Endothelial cell of umbilical vein (primary cell): ENCODE measurements at regions not wholly inside any gene's neighbourhood (a gene's known extent, or its start where the extent isn't known, plus 50 kb on each side); places are given as distances from the start of the nearest gene placed in this dataset.

ENCODE experiments used
- BruUV-seq: library from RNA; stranded (reverse); fragments of 400-500 nt; replicated peaks from 2 replicates; lab custom pipeline; 2021; lab: Mats Ljungman, UMichigan
- CTCF ChIA-PET: fragments of 300-600, 350-600 bp; sonication (Branson Sonifier 250); formaldehyde crosslinking; loops from one replicate; lab custom pipeline; 2021; ENCODE audit warnings: antibody characterized with exemption, inconsistent platforms; lab: Charles Lee
- POLR2A ChIA-PET: fragments of 300-600, 350-600 bp; sonication (Branson Sonifier 250); formaldehyde crosslinking; loops from one replicate; lab custom pipeline; 2021; ENCODE audit warnings: antibody characterized with exemption, inconsistent platforms; lab: Charles Lee
- DNase-seq: peaks from one replicate; pipeline ENCODE4 v3.0.0-alpha.2; 2011; ENCODE audit warnings: low read depth, low spot score
- FAIRE-seq: peaks from 2 replicates; lab custom pipeline; 2011; peaks lifted over from hg19 to GRCh38; lab: Jason Lieb, UNC
- H2AFZ ChIP-seq: 2 replicates; pipeline ENCODE4 v1.6.0; 2012; ENCODE audit warnings: low read depth, low read length, control low read depth, inconsistent platforms
- H3K27ac ChIP-seq: 2 replicates; pipeline ENCODE4 v1.5.1; 2011; ENCODE audit warnings: low read depth, mild to moderate bottlenecking, control low read depth, low read length, moderate library complexity; ENCODE audit not compliant: insufficient read depth
- H3K27me3 ChIP-seq, 2 experiments: 2 replicates each; pipeline versions ENCODE4 v1.6.0 to v1.6.1; 2011; ENCODE audit warnings: low read length in 2 of 2, mixed read lengths in 1 of 2; ENCODE audit not compliant: control insufficient read depth in 2 of 2, insufficient read depth in 2 of 2
- H3K36me3 ChIP-seq, 2 experiments: 2 replicates in 1 of 2; 3 replicates in 1 of 2; pipeline ENCODE4 v1.5.1; 2011; ENCODE audit warnings: low read length in 2 of 2, mild to moderate bottlenecking in 1 of 2, moderate library complexity in 1 of 2; ENCODE audit not compliant: control insufficient read depth in 2 of 2, insufficient read depth in 2 of 2; ENCODE audit errors: extremely low read depth in 1 of 2
- H3K4me1 ChIP-seq: 3 replicates; pipeline ENCODE4 v1.5.1; 2011; ENCODE audit warnings: mild to moderate bottlenecking, low read length; ENCODE audit not compliant: control insufficient read depth, insufficient read depth; ENCODE audit errors: extremely low read depth
- H3K4me2 ChIP-seq: 2 replicates; pipeline ENCODE4 v1.6.1; 2011; ENCODE audit warnings: low read length, control low read depth, mixed read lengths; ENCODE audit not compliant: insufficient read depth
- H3K4me3 ChIP-seq, 3 experiments: fragments of 200-600 bp in 1 of 3; sonication (generic), shearing (Covaris generic) in 1 of 3; replicated peaks in 1 of 3; 2 replicates each; pipeline ENCODE4 v1.5.1; 2011 to 2016; ENCODE audit warnings: control low read depth in 3 of 3, low read length in 3 of 3, mild to moderate bottlenecking in 2 of 3, inconsistent platforms in 1 of 3, low read depth in 1 of 3, moderate library complexity in 1 of 3; ENCODE audit not compliant: insufficient read depth in 1 of 3
- H3K79me2 ChIP-seq: 2 replicates; pipeline ENCODE4 v1.6.0; 2012; ENCODE audit warnings: low read length, inconsistent platforms; ENCODE audit not compliant: control insufficient read depth, insufficient read depth
- H3K9ac ChIP-seq: replicated peaks from 2 replicates; pipeline ENCODE3; 2011; ENCODE audit warnings: low read length, control low read depth; ENCODE audit not compliant: insufficient read depth; ENCODE audit errors: extremely low read depth
- H3K9me1 ChIP-seq: replicated peaks from 3 replicates; pipeline ENCODE4 v1.6.0; 2011; ENCODE audit warnings: mild to moderate bottlenecking, low read length; ENCODE audit not compliant: control insufficient read depth, insufficient read depth; ENCODE audit errors: extremely low read depth
- H3K9me3 ChIP-seq: replicated peaks from 2 replicates; pipeline ENCODE4 v1.5.1; 2012; ENCODE audit warnings: low read length, inconsistent platforms; ENCODE audit not compliant: control insufficient read depth, insufficient read depth
- H4K20me1 ChIP-seq: replicated peaks from 2 replicates; pipeline ENCODE3; 2011; ENCODE audit warnings: mild to moderate bottlenecking, low read length; ENCODE audit not compliant: control insufficient read depth, insufficient read depth; ENCODE audit errors: extremely low read depth
- EZH2 ChIP-seq: IDR thresholded peaks from 2 replicates; pipeline ENCODE4 v1.6.1; 2012; ENCODE audit warnings: borderline replicate concordance, low read depth, mild to moderate bottlenecking, moderate library complexity, low read length, inconsistent platforms; ENCODE audit not compliant: severe bottlenecking
- FOS ChIP-seq: IDR thresholded peaks from 2 replicates; pipeline ENCODE4 v1.6.1; 2011; ENCODE audit warnings: mild to moderate bottlenecking, low read length, moderate library complexity, borderline replicate concordance; ENCODE audit not compliant: insufficient read depth
- JUN ChIP-seq: IDR thresholded peaks from 2 replicates; pipeline ENCODE4 v1.6.1; 2011; ENCODE audit warnings: borderline replicate concordance, low read depth; ENCODE audit not compliant: insufficient read length, insufficient read depth
- MYC ChIP-seq: IDR thresholded peaks from one replicate; pipeline ENCODE4 v1.6.1; 2011; ENCODE audit warnings: mild to moderate bottlenecking, low read depth, low read length
- POLR2A ChIP-seq: IDR thresholded peaks from 2 replicates; pipeline ENCODE4 v1.6.1; 2012; ENCODE audit warnings: low read depth, mild to moderate bottlenecking, control low read depth, low read length
- POLR2AphosphoS5 ChIP-seq: IDR thresholded peaks from 2 replicates; pipeline ENCODE4 v1.6.1; 2012; ENCODE audit warnings: low read depth, mild to moderate bottlenecking, control low read depth, low read length, moderate library complexity; ENCODE audit not compliant: insufficient read depth
- dilution Hi-C: fragments of 300-500 bp; cut with MboI; formaldehyde crosslinking; loops from one replicate; pipeline ENCODE4 v1.15.0; 2019; ENCODE audit warnings: low sequenced_read_pairs; ENCODE audit not compliant: extremely low pct_ligation_motif_present
- intact Hi-C: fragments of 100-400 bp; cut with micrococcal nuclease; formaldehyde crosslinking; loops from one replicate; pipeline ENCODE4 v1.10.0; 2022
- TF ChIP-seq, protein P1 (sequence below), 2 donors: IDR thresholded peaks; 1 replicate in 1 of 2; 2 replicates in 1 of 2; pipeline ENCODE4 v1.5.1; 2011; ENCODE audit warnings: low read length in 2 of 2, mild to moderate bottlenecking in 2 of 2, moderate library complexity in 2 of 2, control low read depth in 1 of 2, inconsistent platforms in 1 of 2, low read depth in 1 of 2; ENCODE audit not compliant: insufficient read depth in 1 of 2; ENCODE audit errors: extremely low read depth in 1 of 2

- intact Hi-C loops (no loop called here), dilution Hi-C loops (no loop called here)
- no peaks in the 10 kb centered on the region for H3K27me3 ChIP-seq
- no peaks in the 10 kb centered on the region for H4K20me1 ChIP-seq
- ChIA-PET CTCF (no interaction called here), POLR2A (no interaction called here)
- no peak for FAIRE-seq
- no peak overlapping the region for H2AFZ ChIP-seq
- no peaks in the 10 kb centered on the region for H3K4me1 ChIP-seq
- H3K9me3 ChIP-seq, result peaks cover 4% of the 10 kb centered on the region
- no peak overlapping the region for H3K27ac ChIP-seq
- H3K9ac ChIP-seq, result no peak overlapping the region
- BruUV-seq, result no TSS peak
- H3K4me3 ChIP-seq, result no peak overlapping the region
- no peaks in the 10 kb centered on the region for H3K9me1 ChIP-seq
- no peaks in the 10 kb centered on the region for H3K36me3 ChIP-seq
- no peaks in the 10 kb centered on the region for H3K79me2 ChIP-seq
- TF ChIP-seq FOS, result no peak
- no peak for TF ChIP-seq POLR2A
- no peak for TF ChIP-seq JUN
- no peak for TF ChIP-seq MYC
- TF ChIP-seq EZH2, result no peak
- H3K4me2 ChIP-seq, result no peak overlapping the region
- no peak for DNase-seq
These were observed 251.6 kb downstream of the GALR1 start for GRCh38 chr18:77501266-77501665.

DNA sequence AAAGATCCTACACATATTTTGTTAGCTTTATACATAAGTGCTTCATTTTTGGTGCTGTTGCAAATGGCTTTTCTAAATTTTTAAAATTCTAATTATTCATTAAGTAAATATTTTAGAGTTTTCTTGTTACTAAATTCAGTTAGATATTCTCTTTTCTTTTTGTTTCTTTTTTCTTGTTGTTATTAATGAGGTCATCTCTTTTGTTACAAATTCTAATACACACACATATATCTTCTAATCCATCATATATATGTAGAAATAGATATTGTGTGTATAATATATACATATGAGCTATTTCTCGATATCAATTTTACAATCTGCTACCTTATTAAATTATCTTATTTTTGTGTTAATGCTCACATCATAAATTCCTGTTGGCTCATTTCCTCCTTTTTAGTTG is 255.9 kb downstream of the GALR1 start:
- H3K27me3 ChIP-seq, result no peaks in the 10 kb centered on the region
- BruUV-seq, result no TSS peak
- H3K27ac ChIP-seq, result no peak overlapping the region
- ChIA-PET CTCF (no interaction called here), POLR2A (no interaction called here)
- DNase-seq (no peak), FAIRE-seq (no peak)
- no peaks in the 10 kb centered on the region for H3K79me2 ChIP-seq
- no peaks in the 10 kb centered on the region for H4K20me1 ChIP-seq
- H3K4me3 ChIP-seq, result no peak overlapping the region
- H2AFZ ChIP-seq, result no peak overlapping the region
- TF ChIP-seq POLR2AphosphoS5, result no peak
- TF ChIP-seq, protein P1, sequence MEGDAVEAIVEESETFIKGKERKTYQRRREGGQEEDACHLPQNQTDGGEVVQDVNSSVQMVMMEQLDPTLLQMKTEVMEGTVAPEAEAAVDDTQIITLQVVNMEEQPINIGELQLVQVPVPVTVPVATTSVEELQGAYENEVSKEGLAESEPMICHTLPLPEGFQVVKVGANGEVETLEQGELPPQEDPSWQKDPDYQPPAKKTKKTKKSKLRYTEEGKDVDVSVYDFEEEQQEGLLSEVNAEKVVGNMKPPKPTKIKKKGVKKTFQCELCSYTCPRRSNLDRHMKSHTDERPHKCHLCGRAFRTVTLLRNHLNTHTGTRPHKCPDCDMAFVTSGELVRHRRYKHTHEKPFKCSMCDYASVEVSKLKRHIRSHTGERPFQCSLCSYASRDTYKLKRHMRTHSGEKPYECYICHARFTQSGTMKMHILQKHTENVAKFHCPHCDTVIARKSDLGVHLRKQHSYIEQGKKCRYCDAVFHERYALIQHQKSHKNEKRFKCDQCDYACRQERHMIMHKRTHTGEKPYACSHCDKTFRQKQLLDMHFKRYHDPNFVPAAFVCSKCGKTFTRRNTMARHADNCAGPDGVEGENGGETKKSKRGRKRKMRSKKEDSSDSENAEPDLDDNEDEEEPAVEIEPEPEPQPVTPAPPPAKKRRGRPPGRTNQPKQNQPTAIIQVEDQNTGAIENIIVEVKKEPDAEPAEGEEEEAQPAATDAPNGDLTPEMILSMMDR (IDR thresholded peaks at IDR 0.05; ENCODE audit: extremely low read depth in 1 of 2, insufficient read depth in 1 of 2, low read depth in 1 of 2, low read length in 2 of 2), result no peak
- TF ChIP-seq POLR2A, result no peak
- no peak for TF ChIP-seq JUN
- intact Hi-C loops (no loop called here), dilution Hi-C loops (no loop called here)
- H3K9me1 ChIP-seq, result no peaks in the 10 kb centered on the region
- H3K9ac ChIP-seq, result no peak overlapping the region
- no peaks in the 10 kb centered on the region for H3K4me1 ChIP-seq
- no peak overlapping the region for H3K4me2 ChIP-seq
- no peaks in the 10 kb centered on the region for H3K9me3 ChIP-seq
- H3K36me3 ChIP-seq, result no peaks in the 10 kb centered on the region
